ENCODE measurements at regions not wholly inside any gene's neighbourhood (a gene's known extent, or its start where the extent isn't known, plus 50 kb on each side); places are given as distances from the start of the nearest gene placed in this dataset.

- no peak for TF ChIP-seq CTCF (conservative IDR thresholded peaks at IDR 0.05; ENCODE audit: low read length)
- no peak for TF ChIP-seq EZH2phosphoT487 (IDR thresholded peaks at IDR 0.05; ENCODE audit: borderline replicate concordance)
These were observed 425.7 kb upstream of the USP24 start for GRCh38 chr1:55640708-55641473.

Measured in Loucy (cell line).